ENCODE measurements at regions not wholly inside any gene's neighbourhood (a gene's known extent, or its start where the extent isn't known, plus 50 kb on each side); places are given as distances from the start of the nearest gene placed in this dataset.

DNA sequence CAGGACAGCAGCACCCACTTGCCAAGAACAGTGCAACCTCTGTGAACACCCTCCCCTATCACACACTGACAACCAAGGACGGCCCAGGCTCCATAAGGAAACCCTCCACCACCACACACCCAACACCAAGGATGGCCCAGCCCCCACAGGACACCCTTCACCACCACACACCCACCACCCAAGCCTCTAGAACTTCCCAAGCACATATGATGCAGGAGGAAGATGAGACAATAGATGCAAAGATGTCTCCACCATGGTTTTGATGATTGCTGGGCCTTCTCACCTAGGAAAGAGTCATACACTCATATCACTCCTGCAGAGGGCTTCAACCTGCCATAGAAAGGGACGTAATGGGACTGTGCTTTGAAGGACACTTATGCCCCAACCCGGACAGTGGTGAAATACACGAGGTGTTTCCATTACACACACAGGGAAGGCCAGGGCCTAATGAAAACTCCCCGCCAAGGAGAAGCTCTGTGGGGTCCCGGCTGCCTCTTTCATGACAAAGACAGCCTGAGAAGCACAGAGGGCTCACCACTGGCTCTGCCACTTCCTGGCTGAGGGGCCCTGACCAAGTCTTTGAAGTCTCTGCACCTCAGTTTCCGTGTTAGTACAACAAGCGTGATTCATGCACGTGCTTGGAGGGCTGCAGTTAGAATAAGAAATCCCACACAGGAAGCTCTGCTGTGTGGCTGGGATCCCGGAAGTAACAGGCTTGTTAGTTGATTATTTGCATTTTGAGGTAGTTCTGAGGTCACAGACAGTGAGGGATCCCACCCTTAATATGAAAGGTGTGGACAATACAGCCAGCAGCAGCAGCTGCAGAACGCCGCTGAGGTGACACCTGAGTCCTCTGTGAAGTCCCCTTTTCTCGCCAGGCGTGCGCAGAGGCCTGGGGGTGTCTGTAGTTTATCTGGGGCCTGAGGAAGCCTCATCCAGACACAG, 61.9 kb upstream of the ATP12A start:
- TF ChIP-seq, protein P1, sequence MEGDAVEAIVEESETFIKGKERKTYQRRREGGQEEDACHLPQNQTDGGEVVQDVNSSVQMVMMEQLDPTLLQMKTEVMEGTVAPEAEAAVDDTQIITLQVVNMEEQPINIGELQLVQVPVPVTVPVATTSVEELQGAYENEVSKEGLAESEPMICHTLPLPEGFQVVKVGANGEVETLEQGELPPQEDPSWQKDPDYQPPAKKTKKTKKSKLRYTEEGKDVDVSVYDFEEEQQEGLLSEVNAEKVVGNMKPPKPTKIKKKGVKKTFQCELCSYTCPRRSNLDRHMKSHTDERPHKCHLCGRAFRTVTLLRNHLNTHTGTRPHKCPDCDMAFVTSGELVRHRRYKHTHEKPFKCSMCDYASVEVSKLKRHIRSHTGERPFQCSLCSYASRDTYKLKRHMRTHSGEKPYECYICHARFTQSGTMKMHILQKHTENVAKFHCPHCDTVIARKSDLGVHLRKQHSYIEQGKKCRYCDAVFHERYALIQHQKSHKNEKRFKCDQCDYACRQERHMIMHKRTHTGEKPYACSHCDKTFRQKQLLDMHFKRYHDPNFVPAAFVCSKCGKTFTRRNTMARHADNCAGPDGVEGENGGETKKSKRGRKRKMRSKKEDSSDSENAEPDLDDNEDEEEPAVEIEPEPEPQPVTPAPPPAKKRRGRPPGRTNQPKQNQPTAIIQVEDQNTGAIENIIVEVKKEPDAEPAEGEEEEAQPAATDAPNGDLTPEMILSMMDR (IDR thresholded peaks at IDR 0.05), result no peak
- no peak for TF ChIP-seq ZFX (IDR thresholded peaks at IDR 0.05; ENCODE audit: borderline replicate concordance)

Measured in 22Rv1 (cell line).